Mammary epithelial cell (primary cell): ENCODE measurements at regions not wholly inside any gene's neighbourhood (a gene's known extent, or its start where the extent isn't known, plus 50 kb on each side); places are given as distances from the start of the nearest gene placed in this dataset.

Experiments used
- EZH2 ChIP-seq: IDR thresholded peaks from 2 replicates; pipeline ENCODE4 v1.6.1; 2012; ENCODE audit warnings: low read length, inconsistent platforms, borderline replicate concordance
- TF ChIP-seq, protein P1 (sequence below), 2 donors: IDR thresholded peaks in 1 of 2; conservative IDR thresholded peaks in 1 of 2; 2 replicates each; pipeline ENCODE4 v1.5.1; 2011 to 2012; ENCODE audit warnings: inconsistent platforms in 2 of 2, low read length in 2 of 2, mild to moderate bottlenecking in 2 of 2, control low read depth in 1 of 2, low read depth in 1 of 2; ENCODE audit not compliant: insufficient read depth in 1 of 2; ENCODE audit errors: extremely low read depth in 1 of 2

- no peak for TF ChIP-seq EZH2
- TF ChIP-seq, protein P1, sequence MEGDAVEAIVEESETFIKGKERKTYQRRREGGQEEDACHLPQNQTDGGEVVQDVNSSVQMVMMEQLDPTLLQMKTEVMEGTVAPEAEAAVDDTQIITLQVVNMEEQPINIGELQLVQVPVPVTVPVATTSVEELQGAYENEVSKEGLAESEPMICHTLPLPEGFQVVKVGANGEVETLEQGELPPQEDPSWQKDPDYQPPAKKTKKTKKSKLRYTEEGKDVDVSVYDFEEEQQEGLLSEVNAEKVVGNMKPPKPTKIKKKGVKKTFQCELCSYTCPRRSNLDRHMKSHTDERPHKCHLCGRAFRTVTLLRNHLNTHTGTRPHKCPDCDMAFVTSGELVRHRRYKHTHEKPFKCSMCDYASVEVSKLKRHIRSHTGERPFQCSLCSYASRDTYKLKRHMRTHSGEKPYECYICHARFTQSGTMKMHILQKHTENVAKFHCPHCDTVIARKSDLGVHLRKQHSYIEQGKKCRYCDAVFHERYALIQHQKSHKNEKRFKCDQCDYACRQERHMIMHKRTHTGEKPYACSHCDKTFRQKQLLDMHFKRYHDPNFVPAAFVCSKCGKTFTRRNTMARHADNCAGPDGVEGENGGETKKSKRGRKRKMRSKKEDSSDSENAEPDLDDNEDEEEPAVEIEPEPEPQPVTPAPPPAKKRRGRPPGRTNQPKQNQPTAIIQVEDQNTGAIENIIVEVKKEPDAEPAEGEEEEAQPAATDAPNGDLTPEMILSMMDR (conservative IDR thresholded peaks at IDR 0.05 in 1 of 2, IDR thresholded peaks at IDR 0.05 in 1 of 2; ENCODE audit: extremely low read depth in 1 of 2, insufficient read depth in 1 of 2, low read depth in 1 of 2, low read length in 2 of 2): no peak
Observed at GRCh38 chr1:95406279-95406678, 172.3 kb downstream of the RWDD3 start.
